Right lobe of liver (tissue), 6 donors: ENCODE measurements at regions not wholly inside any gene's neighbourhood (a gene's known extent, or its start where the extent isn't known, plus 50 kb on each side); places are given as distances from the start of the nearest gene placed in this dataset.

Source experiments
- ATAC-seq, 4 donors: fragments of 200-7000 bp; cut with Tn5 transposase; one replicate each; pipeline ENCODE4 v1.9.1; 2020; ENCODE audit warnings: mild to moderate bottlenecking in 4 of 4, moderate library complexity in 4 of 4
- DNase-seq, 3 donors: peaks; one replicate each; pipeline ENCODE4 v3.0.0-alpha.2; 2020
- H3K27ac ChIP-seq, 3 donors: fragments of 200-600 bp; one replicate each; pipeline ENCODE4 v1.8.0; 2022
- H3K27me3 ChIP-seq, 2 donors: fragments of 200-600 bp; one replicate each; pipeline ENCODE4 v1.8.0; 2022
- H3K36me3 ChIP-seq, 4 donors: fragments of 200-600 bp; sonication (generic) in 1 of 4; one replicate each; pipeline versions ENCODE4 v1.5.1 to v1.8.0; 2017 to 2022; ENCODE audit warnings: control low read depth in 1 of 4
- H3K4me1 ChIP-seq, 4 donors: fragments of 200-600 bp; sonication (generic) in 1 of 4; one replicate each; pipeline versions ENCODE4 v1.5.1 to v1.8.0; 2017 to 2022; ENCODE audit warnings: control low read depth in 1 of 4
- H3K4me3 ChIP-seq, 3 donors: fragments of 200-600 bp; one replicate each; pipeline ENCODE4 v1.8.0; 2022
- H3K9me3 ChIP-seq, 4 donors: fragments of 200-600 bp; sonication (generic) in 1 of 4; one replicate each; pipeline versions ENCODE4 v1.5.1 to v1.8.0; 2017 to 2022; ENCODE audit warnings: control low read depth in 1 of 4
- POLR2A ChIP-seq: fragments of 450-650 bp; IDR thresholded peaks from one replicate; pipeline ENCODE4 v1.6.1; 2017; ENCODE audit warnings: antibody characterized with exemption, mild to moderate bottlenecking
- WGBS: methylation state at CpG from one replicate; pipeline ENCODE4 v1.1.6; 2018; ENCODE audit warnings: low coverage, low lambda C conversion rate; ENCODE audit not compliant: insufficient coverage; ENCODE audit errors: missing lambda C conversion rate; 5-methylcytosine and 5-hydroxymethylcytosine counted together
- intact Hi-C, 2 donors: fragments of 100-400 bp; cut with DNase I; formaldehyde crosslinking; loops; one replicate each; pipeline versions ENCODE4 v1.11.2 to v1.14.1; 2022
- TF ChIP-seq, protein P1 (sequence below), 4 donors: fragments of 200-600 bp in 3 of 4; fragments of 450-650 bp in 1 of 4; IDR thresholded peaks; one replicate each; pipeline versions ENCODE4 v1.5.1 to v1.8.0; 2016 to 2022; ENCODE audit warnings: antibody characterized with exemption in 4 of 4, mild to moderate bottlenecking in 2 of 4
- donor health status: DM: no; HTN: yes; CAD: no.
- donor health status: DM: no; HTN: no; CAD: no.
- donor health status: DM: no; HTN: no; CAD: no.
- donor health status: DM: no; HTN: yes; CAD: no.
- donor health status: DM: no; HTN: yes; CAD: no.

DNA sequence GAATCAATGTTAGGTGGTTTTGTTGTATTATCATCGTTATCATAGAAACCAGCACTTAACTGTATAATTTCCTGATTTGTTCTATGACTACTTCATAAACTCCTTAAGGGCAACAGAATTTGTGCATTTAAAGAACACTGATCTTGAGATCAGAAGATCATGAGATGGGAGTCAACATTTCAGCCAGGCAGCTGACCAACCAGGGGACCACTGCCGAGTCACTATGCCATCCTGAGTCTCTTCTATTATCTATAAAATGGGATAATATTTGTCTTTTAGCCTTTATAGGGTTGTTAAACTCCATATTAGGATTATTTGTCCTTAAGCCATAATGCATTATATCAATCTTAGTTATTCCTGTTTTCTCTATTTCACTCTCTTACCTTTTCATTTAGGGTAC lies 261.7 kb downstream of the GPAM start:
- 92% methylated on average over 2 of the region's 2 CpGs for WGBS
- intact Hi-C loops = no loop called here
- Histone ChIP-seq H3K4me1 (no peaks in the 10 kb centered on the region), H3K4me3 (no peak overlapping the region), H3K36me3 (no peaks in the 10 kb centered on the region), H3K27me3 (no peaks in the 10 kb centered on the region), H3K9me3 (no peaks in the 10 kb centered on the region), H3K27ac (no peak overlapping the region)
- TF ChIP-seq POLR2A = no peak
- TF ChIP-seq, protein P1, sequence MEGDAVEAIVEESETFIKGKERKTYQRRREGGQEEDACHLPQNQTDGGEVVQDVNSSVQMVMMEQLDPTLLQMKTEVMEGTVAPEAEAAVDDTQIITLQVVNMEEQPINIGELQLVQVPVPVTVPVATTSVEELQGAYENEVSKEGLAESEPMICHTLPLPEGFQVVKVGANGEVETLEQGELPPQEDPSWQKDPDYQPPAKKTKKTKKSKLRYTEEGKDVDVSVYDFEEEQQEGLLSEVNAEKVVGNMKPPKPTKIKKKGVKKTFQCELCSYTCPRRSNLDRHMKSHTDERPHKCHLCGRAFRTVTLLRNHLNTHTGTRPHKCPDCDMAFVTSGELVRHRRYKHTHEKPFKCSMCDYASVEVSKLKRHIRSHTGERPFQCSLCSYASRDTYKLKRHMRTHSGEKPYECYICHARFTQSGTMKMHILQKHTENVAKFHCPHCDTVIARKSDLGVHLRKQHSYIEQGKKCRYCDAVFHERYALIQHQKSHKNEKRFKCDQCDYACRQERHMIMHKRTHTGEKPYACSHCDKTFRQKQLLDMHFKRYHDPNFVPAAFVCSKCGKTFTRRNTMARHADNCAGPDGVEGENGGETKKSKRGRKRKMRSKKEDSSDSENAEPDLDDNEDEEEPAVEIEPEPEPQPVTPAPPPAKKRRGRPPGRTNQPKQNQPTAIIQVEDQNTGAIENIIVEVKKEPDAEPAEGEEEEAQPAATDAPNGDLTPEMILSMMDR (IDR thresholded peaks at IDR 0.05) = no peak
- DNase-seq (no peak), ATAC-seq (no peak)

DNA sequence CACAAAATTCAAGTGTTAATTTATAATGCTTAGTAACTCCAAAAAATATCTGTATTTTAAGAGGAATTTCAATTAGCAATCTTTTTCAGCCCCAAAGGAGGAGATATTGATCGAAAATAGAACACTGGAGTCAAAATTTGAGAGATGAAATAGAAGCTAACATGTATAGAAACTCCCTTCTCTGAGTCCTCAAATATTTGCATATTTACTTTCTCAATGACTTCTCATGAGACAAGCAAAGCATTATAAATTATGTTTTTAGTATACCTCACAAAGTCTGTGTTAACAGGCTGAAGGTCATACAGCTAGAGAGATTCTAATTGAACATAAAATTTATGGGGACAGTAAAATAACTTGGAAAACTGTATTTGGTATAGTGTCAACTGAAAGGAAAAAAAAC lies 260.5 kb downstream of the GPAM start:
- intact Hi-C loops = no loop called here
- no peaks in the 10 kb centered on the region for H3K27me3 ChIP-seq
- H3K4me1 ChIP-seq = no peaks in the 10 kb centered on the region
- H3K4me3 ChIP-seq = no peak overlapping the region
- 73% methylated on average over 1 of the region's 1 CpG for WGBS
- no peaks in the 10 kb centered on the region for H3K9me3 ChIP-seq
- DNase-seq = no peak
- no peak for ATAC-seq
- H3K36me3 ChIP-seq = no peaks in the 10 kb centered on the region
- no peak overlapping the region for H3K27ac ChIP-seq
- TF ChIP-seq POLR2A = no peak
- TF ChIP-seq, protein P1 (IDR thresholded peaks at IDR 0.05) = no peak

DNA sequence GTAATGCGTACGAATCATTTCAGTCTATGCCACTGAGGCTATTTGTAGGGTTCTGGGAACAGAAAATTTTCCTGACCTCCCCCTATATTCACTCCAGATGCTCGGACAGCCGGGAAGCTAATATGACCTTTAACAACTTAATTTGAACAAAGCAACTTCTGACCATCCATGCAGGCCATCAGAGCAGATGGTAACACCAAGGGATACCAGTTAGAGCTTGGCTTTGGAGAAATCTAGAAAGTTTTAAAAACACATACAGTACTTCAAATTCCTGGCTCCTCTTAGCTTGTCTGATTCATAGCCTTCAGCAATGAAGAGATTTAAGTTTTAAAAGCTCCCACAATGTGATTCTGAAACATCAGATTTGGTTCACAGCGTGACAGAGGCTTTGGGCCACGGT lies 257.3 kb downstream of the GPAM start:
- no peak for TF ChIP-seq POLR2A
- TF ChIP-seq, protein P1 (IDR thresholded peaks at IDR 0.05) = no peak
- WGBS = 55% methylated on average over 6 of the region's 6 CpGs
- no peak for ATAC-seq

DNA sequence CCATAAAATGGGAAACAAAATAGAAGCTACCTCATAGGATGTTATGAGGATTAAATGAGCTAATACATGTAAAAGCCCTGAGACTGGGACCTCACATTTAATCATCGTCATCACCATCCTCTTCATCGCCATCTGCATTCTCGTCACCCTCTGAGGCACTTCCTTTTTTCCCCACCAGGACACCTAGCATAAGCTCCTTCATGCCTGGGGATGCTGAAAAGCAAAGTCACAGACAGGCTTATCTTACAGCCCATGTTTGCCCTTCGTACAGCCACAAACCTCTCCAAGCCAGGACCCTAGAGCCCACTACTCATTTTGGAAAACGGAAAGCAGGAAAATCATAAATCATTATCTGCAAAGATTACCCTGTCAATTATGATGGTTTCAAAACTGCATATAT lies 249.6 kb downstream of the GPAM start:
- DNase-seq (no peak), ATAC-seq (no peak)
- H3K36me3 ChIP-seq = no peaks in the 10 kb centered on the region
- 55% methylated on average over 5 of the region's 5 CpGs for WGBS
- no peak overlapping the region for H3K27ac ChIP-seq
- TF ChIP-seq, protein P1 (IDR thresholded peaks at IDR 0.05) = no peak
- TF ChIP-seq POLR2A = no peak
- no peaks in the 10 kb centered on the region for H3K4me1 ChIP-seq
- H3K4me3 ChIP-seq = no peak overlapping the region
- no peaks in the 10 kb centered on the region for H3K9me3 ChIP-seq
- H3K27me3 ChIP-seq = no peaks in the 10 kb centered on the region
- intact Hi-C loops = no loop called here

More for the DNA sequence above, 257.3 kb downstream of the GPAM start:
- no peaks in the 10 kb centered on the region for H3K4me1 ChIP-seq
- H3K4me3 ChIP-seq = no peak overlapping the region
- no peaks in the 10 kb centered on the region for H3K36me3 ChIP-seq
- no peak overlapping the region for H3K27ac ChIP-seq
- DNase-seq = no peak
- no peaks in the 10 kb centered on the region for H3K27me3 ChIP-seq
- no peaks in the 10 kb centered on the region for H3K9me3 ChIP-seq
- intact Hi-C loops = no loop called here

DNA sequence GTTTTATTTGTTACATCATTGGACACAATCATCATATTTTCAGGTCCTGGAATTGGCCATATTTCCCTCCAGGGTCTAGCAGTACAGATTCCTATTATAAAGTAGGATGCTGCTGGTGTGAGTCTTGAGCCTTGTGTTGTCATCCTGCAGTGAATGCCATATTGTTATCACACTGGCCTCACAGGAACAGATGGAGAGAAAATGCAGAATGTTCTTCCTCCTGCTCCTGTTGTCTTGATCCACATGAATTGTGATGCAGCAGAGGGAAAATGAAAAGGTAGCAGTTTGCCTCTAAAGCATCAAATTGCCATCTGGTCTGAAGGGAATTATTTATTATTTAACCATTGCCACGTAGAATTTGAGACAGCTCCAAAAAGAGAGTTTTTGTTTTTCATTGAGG lies 248.6 kb downstream of the GPAM start:
- no peak for TF ChIP-seq POLR2A
- TF ChIP-seq, protein P1 (IDR thresholded peaks at IDR 0.05) = no peak
- Histone ChIP-seq H3K4me3 (no peak overlapping the region), H3K9me3 (no peaks in the 10 kb centered on the region), H3K36me3 (no peaks in the 10 kb centered on the region), H3K4me1 (no peaks in the 10 kb centered on the region), H3K27ac (no peak overlapping the region), H3K27me3 (no peaks in the 10 kb centered on the region)
- 83% methylated on average over 1 of the region's 1 CpG for WGBS
- ATAC-seq (no peak), DNase-seq (no peak)
- intact Hi-C loops = no loop called here
